Tibial nerve (tissue), 4 donors: ENCODE measurements at regions not wholly inside any gene's neighbourhood (a gene's known extent, or its start where the extent isn't known, plus 50 kb on each side); places are given as distances from the start of the nearest gene placed in this dataset.

Experiments
- CTCF ChIP-seq, 5 experiments: fragments of 200-600 bp in 3 of 5; fragments of 450-650 bp in 2 of 5; sonication (generic) in 3 of 5; IDR thresholded peaks; one replicate each; pipeline ENCODE4 v1.5.1; 2016 to 2019; ENCODE audit warnings: antibody characterized with exemption in 5 of 5, mild to moderate bottlenecking in 3 of 5, moderate library complexity in 2 of 5
- EP300 ChIP-seq, 2 donors: sonication (generic); formaldehyde crosslinking; IDR thresholded peaks; one replicate each; pipeline ENCODE4 v1.6.1; 2017; ENCODE audit warnings: antibody characterized with exemption in 2 of 2, mild to moderate bottlenecking in 1 of 2
- POLR2A ChIP-seq, 2 donors: fragments of 450-650 bp; IDR thresholded peaks; one replicate each; pipeline ENCODE4 v1.6.1; 2017; ENCODE audit warnings: antibody characterized with exemption in 2 of 2, mild to moderate bottlenecking in 2 of 2, moderate library complexity in 2 of 2

GRCh38 chr16:9192746-9193145 is 101.3 kb downstream of the HAPSTR1 start:
- TF ChIP-seq CTCF (IDR thresholded peaks at IDR 0.05): no peak
- TF ChIP-seq POLR2A (IDR thresholded peaks at IDR 0.05): no peak
- TF ChIP-seq EP300 (IDR thresholded peaks at IDR 0.05): no peak
